HG03108 (cell line): ENCODE measurements at regions not wholly inside any gene's neighbourhood (a gene's known extent, or its start where the extent isn't known, plus 50 kb on each side); places are given as distances from the start of the nearest gene placed in this dataset.
"Not testable (repeated sequence)": the region's sequence is repeated elsewhere in the genome, so short reads cannot be mapped to it uniquely, and the experiment has no call there.

Experiments used
- ATAC-seq: cut with Tn5 transposase; IDR thresholded peaks from one replicate; pipeline ENCODE4 v1.9.1; 2021; ENCODE audit warnings: moderate library complexity; ENCODE audit not compliant: unreplicated experiment

- no peak for ATAC-seq
Measured at GRCh38 chr18:71405169-71405809, 1116.4 kb downstream of the SOCS6 start.

- no peak for ATAC-seq
Measured at GRCh38 chr18:71403501-71403900, 1114.7 kb downstream of the SOCS6 start.

- ATAC-seq = no peak
Measured at GRCh38 chr18:71398531-71398930, 1109.7 kb downstream of the SOCS6 start.

- no peak for ATAC-seq
Measured at GRCh38 chr18:71388148-71388547, 1099.3 kb downstream of the SOCS6 start.

- ATAC-seq = no peak
Measured at GRCh38 chr18:71374294-71375000, 1085.6 kb downstream of the SOCS6 start.

GRCh38 chr18:71371951-71372605, 1083.2 kb downstream of the SOCS6 start:
- no peak for ATAC-seq

GRCh38 chr18:71370671-71371445, 1082.0 kb downstream of the SOCS6 start:
- no peak for ATAC-seq

- no peak for ATAC-seq
Measured at GRCh38 chr18:71370095-71370494, 1081.2 kb downstream of the SOCS6 start.

GRCh38 chr18:71362140-71362539, 1073.3 kb downstream of the SOCS6 start:
- ATAC-seq = no peak

GRCh38 chr18:71355599-71355998, 1066.8 kb downstream of the SOCS6 start:
- not testable (repeated sequence) for ATAC-seq

GRCh38 chr18:71352618-71353017, 1063.8 kb downstream of the SOCS6 start:
- ATAC-seq = no peak

GRCh38 chr18:71336576-71337210, 1047.8 kb downstream of the SOCS6 start:
- no peak for ATAC-seq

- no peak for ATAC-seq
Measured at GRCh38 chr18:71329563-71329962, 1040.7 kb downstream of the SOCS6 start.

- ATAC-seq = no peak
Measured at GRCh38 chr18:71329114-71329513, 1040.3 kb downstream of the SOCS6 start.

- ATAC-seq = no peak
Measured at GRCh38 chr18:71327850-71328249, 1039.0 kb downstream of the SOCS6 start.

GRCh38 chr18:71327441-71327840, 1038.6 kb downstream of the SOCS6 start:
- no peak for ATAC-seq

- ATAC-seq = no peak
Measured at GRCh38 chr18:71326826-71327225, 1038.0 kb downstream of the SOCS6 start.

- ATAC-seq = no peak
Measured at GRCh38 chr18:71324356-71324755, 1035.5 kb downstream of the SOCS6 start.

- no peak for ATAC-seq
Measured at GRCh38 chr18:71322201-71322600, 1033.4 kb downstream of the SOCS6 start.

- ATAC-seq = no peak
Measured at GRCh38 chr18:71321319-71321718, 1032.5 kb downstream of the SOCS6 start.

- no peak for ATAC-seq
Measured at GRCh38 chr18:71304856-71305255, 1016.0 kb downstream of the SOCS6 start.
